Glutamatergic neuron (in vitro differentiated cells): ENCODE measurements at regions not wholly inside any gene's neighbourhood (a gene's known extent, or its start where the extent isn't known, plus 50 kb on each side); places are given as distances from the start of the nearest gene placed in this dataset.

Experiments
- DNase-seq: peaks from one replicate; pipeline ENCODE4 v3.0.0; 2022
- H3K27ac Mint-ChIP-seq: one replicate; pipeline ENCODE4 v1.8.0; 2020; ENCODE audit warnings: mild to moderate bottlenecking, mixed read lengths, inconsistent platforms; ENCODE audit not compliant: unreplicated experiment
- H3K27me3 Mint-ChIP-seq: one replicate; pipeline ENCODE4 v1.8.0; 2020; ENCODE audit warnings: mild to moderate bottlenecking, moderate library complexity, mixed read lengths, inconsistent platforms; ENCODE audit not compliant: unreplicated experiment
- H3K36me3 Mint-ChIP-seq: one replicate; pipeline ENCODE4 v1.8.0; 2020; ENCODE audit warnings: mild to moderate bottlenecking, mixed read lengths, inconsistent platforms; ENCODE audit not compliant: unreplicated experiment
- H3K4me1 Mint-ChIP-seq: one replicate; pipeline ENCODE4 v1.8.0; 2020; ENCODE audit warnings: mild to moderate bottlenecking, low read depth, mixed read lengths, inconsistent platforms; ENCODE audit not compliant: unreplicated experiment
- H3K4me3 Mint-ChIP-seq: one replicate; pipeline ENCODE4 v1.8.0; 2020; ENCODE audit warnings: mild to moderate bottlenecking, mixed read lengths, inconsistent platforms; ENCODE audit not compliant: unreplicated experiment
- H3K9me3 Mint-ChIP-seq: one replicate; pipeline ENCODE4 v1.8.0; 2020; ENCODE audit warnings: mild to moderate bottlenecking, moderate library complexity, mixed read lengths, inconsistent platforms; ENCODE audit not compliant: unreplicated experiment
- CTCF ChIP-seq: fragments of 200-600 bp; sonication (generic); IDR thresholded peaks from one replicate; pipeline ENCODE4 v1.5.0; 2021; ENCODE audit not compliant: partially characterized antibody, unreplicated experiment

- Mint-ChIP-seq H3K36me3 (no peaks in the 10 kb centered on the region), H3K4me1 (peaks cover 17% of the 10 kb centered on the region), H3K4me3 (no peak overlapping the region), H3K9me3 (no peaks in the 10 kb centered on the region), H3K27me3 (no peaks in the 10 kb centered on the region), H3K27ac (no peak overlapping the region)
- no peak for DNase-seq
- TF ChIP-seq CTCF: no peak
These were observed 390.4 kb upstream of the ADGRL2 start for GRCh38 chr1:81410351-81410750.

GRCh38 chr1:81409780-81410274 lies 390.9 kb upstream of the ADGRL2 start:
- Mint-ChIP-seq H3K4me1 (peaks cover 17% of the 10 kb centered on the region), H3K9me3 (no peaks in the 10 kb centered on the region), H3K4me3 (no peak overlapping the region), H3K27ac (no peak overlapping the region), H3K36me3 (no peaks in the 10 kb centered on the region), H3K27me3 (no peaks in the 10 kb centered on the region)
- TF ChIP-seq CTCF: no peak
- no peak for DNase-seq

- no peaks in the 10 kb centered on the region for H3K27me3 Mint-ChIP-seq
- no peak overlapping the region for H3K27ac Mint-ChIP-seq
- peaks cover 17% of the 10 kb centered on the region for H3K4me1 Mint-ChIP-seq
- no peaks in the 10 kb centered on the region for H3K36me3 Mint-ChIP-seq
- H3K9me3 Mint-ChIP-seq: no peaks in the 10 kb centered on the region
- DNase-seq: no peak
- no peak for TF ChIP-seq CTCF
- H3K4me3 Mint-ChIP-seq: no peak overlapping the region
These were observed 391.5 kb upstream of the ADGRL2 start for GRCh38 chr1:81409262-81409661.

GRCh38 chr1:81408419-81408818 lies 392.3 kb upstream of the ADGRL2 start:
- no peaks in the 10 kb centered on the region for H3K27me3 Mint-ChIP-seq
- DNase-seq: no peak
- H3K9me3 Mint-ChIP-seq: no peaks in the 10 kb centered on the region
- no peak overlapping the region for H3K27ac Mint-ChIP-seq
- H3K4me1 Mint-ChIP-seq: peaks cover 17% of the 10 kb centered on the region
- no peak overlapping the region for H3K4me3 Mint-ChIP-seq
- no peaks in the 10 kb centered on the region for H3K36me3 Mint-ChIP-seq
- TF ChIP-seq CTCF: no peak

- no peaks in the 10 kb centered on the region for H3K36me3 Mint-ChIP-seq
- no peak overlapping the region for H3K4me3 Mint-ChIP-seq
- H3K9me3 Mint-ChIP-seq: no peaks in the 10 kb centered on the region
- DNase-seq: no peak
- no peak for TF ChIP-seq CTCF
- no peak overlapping the region for H3K27ac Mint-ChIP-seq
- H3K27me3 Mint-ChIP-seq: no peaks in the 10 kb centered on the region
- peaks cover 17% of the 10 kb centered on the region for H3K4me1 Mint-ChIP-seq
These were observed 393.5 kb upstream of the ADGRL2 start for GRCh38 chr1:81407000-81407821.
